Mesenteric fat pad (tissue), 1 donor: ENCODE measurements at regions not wholly inside any gene's neighbourhood (a gene's known extent, or its start where the extent isn't known, plus 50 kb on each side); places are given as distances from the start of the nearest gene placed in this dataset.

ENCODE experiments used
- DNase-seq: peaks from one replicate; pipeline ENCODE4 v3.0.0-alpha.2; 2020; ENCODE audit warnings: low spot score
- donor health status: DM: yes; HTN: yes; CAD: no.

GRCh38 chr14:97426776-97427175 lies 629.6 kb downstream of the VRK1 start:
- DNase-seq, result no peak

GRCh38 chr14:97428808-97429440 lies 631.7 kb downstream of the VRK1 start:
- DNase-seq, result no peak

- DNase-seq, result no peak
Measured at GRCh38 chr14:97432586-97432985, 635.4 kb downstream of the VRK1 start.

GRCh38 chr14:97441740-97442362 lies 644.7 kb downstream of the VRK1 start:
- no peak for DNase-seq

- no peak for DNase-seq
Measured at GRCh38 chr14:97442363-97442762, 645.2 kb downstream of the VRK1 start.

GRCh38 chr14:97443412-97443811 lies 646.2 kb downstream of the VRK1 start:
- DNase-seq, result no peak

- DNase-seq, result no peak
Measured at GRCh38 chr14:97444248-97444647, 647.1 kb downstream of the VRK1 start.

GRCh38 chr14:97445367-97445766 lies 648.2 kb downstream of the VRK1 start:
- DNase-seq, result no peak

- DNase-seq, result no peak
Measured at GRCh38 chr14:97446087-97446486, 648.9 kb downstream of the VRK1 start.

- DNase-seq, result no peak
Measured at GRCh38 chr14:97452314-97452713, 655.1 kb downstream of the VRK1 start.

GRCh38 chr14:97453991-97454390 lies 656.8 kb downstream of the VRK1 start:
- DNase-seq, result no peak

- DNase-seq, result no peak
Measured at GRCh38 chr14:97456462-97456861, 659.3 kb downstream of the VRK1 start.

- DNase-seq, result no peak
Measured at GRCh38 chr14:97456958-97457357, 659.8 kb downstream of the VRK1 start.

GRCh38 chr14:97457575-97458085 lies 660.4 kb downstream of the VRK1 start:
- DNase-seq, result no peak

GRCh38 chr14:97458255-97458654 lies 661.1 kb downstream of the VRK1 start:
- no peak for DNase-seq

GRCh38 chr14:97458661-97459579 lies 661.7 kb downstream of the VRK1 start:
- no peak for DNase-seq

- DNase-seq, result no peak
Measured at GRCh38 chr14:97462081-97462480, 664.9 kb downstream of the VRK1 start.

- no peak for DNase-seq
Measured at GRCh38 chr14:97468220-97468619, 671.0 kb downstream of the VRK1 start.

- no peak for DNase-seq
Measured at GRCh38 chr14:97477353-97477752, 680.2 kb downstream of the VRK1 start.

- DNase-seq, result no peak
Measured at GRCh38 chr14:97485201-97485600, 688.0 kb downstream of the VRK1 start.

- DNase-seq, result no peak
Measured at GRCh38 chr14:97486601-97487120, 689.5 kb downstream of the VRK1 start.

GRCh38 chr14:97489750-97490149 lies 692.6 kb downstream of the VRK1 start:
- DNase-seq, result no peak
